ENCODE measurements at regions not wholly inside any gene's neighbourhood (a gene's known extent, or its start where the extent isn't known, plus 50 kb on each side); places are given as distances from the start of the nearest gene placed in this dataset.

DNA sequence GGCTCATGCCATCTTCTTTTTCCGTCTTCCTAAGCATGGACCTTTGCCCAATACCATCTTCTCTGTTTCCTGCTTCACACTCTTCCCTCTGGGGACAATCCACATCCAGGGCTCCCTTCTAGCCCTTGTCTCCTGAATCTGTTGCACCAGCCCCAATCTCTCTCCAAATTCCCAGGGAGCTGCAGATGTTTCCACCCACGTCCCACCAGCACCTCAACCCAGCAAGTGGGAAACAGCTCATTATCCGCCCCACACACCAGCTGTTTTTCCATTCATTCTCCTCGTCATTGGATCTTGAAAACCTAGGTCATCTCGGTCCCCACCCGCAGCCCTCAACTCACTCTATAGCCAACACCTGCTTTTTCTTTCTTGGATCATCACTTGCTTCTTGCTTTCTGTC, 185.0 kb upstream of the CDYL start:
- no peak for DNase-seq (ENCODE audit: low read depth in 2 of 2, low spot score in 1 of 2)

DNA sequence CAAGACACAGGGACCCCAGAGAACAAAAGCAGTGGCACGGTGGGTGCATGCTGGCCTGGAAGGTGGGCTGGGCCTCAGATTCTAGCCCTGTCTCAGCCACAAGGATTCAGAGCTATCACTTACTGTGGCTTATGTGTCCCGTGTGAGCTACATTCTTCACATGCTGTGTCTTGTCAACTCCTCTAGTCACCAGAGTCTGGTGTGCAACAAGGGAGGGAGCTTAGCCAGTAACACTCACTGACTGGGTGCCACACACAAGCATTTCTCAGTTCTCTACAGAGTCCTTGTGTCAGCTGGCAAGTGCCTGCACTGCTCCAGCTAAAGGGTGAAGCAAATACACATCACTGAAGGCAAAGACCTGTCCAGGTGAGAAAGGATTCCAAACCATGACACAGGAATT, 186.9 kb upstream of the CDYL start:
- DNase-seq (ENCODE audit: low read depth in 2 of 2, low spot score in 1 of 2), result no peak

DNA sequence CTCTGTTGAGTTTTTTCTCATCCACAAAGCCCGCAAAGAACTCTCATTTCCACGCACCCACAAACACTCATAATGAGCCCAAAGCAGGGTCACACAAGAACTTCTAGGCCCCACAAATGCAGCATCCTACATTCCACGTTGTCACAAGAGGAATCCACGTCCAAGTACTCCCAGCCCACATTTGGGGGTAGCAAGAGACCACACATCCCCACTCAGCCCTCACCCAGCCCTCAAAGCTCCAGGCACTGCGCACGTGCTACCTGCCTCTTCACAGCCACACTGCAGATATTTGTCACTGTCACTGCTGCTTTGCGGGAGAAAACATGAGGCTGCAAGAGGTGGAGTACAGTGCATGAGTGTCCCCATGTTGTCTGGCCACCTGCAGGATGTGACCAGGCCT, 187.6 kb upstream of the CDYL start:
- DNase-seq (ENCODE audit: low read depth in 2 of 2, low spot score in 1 of 2), result no peak

DNA sequence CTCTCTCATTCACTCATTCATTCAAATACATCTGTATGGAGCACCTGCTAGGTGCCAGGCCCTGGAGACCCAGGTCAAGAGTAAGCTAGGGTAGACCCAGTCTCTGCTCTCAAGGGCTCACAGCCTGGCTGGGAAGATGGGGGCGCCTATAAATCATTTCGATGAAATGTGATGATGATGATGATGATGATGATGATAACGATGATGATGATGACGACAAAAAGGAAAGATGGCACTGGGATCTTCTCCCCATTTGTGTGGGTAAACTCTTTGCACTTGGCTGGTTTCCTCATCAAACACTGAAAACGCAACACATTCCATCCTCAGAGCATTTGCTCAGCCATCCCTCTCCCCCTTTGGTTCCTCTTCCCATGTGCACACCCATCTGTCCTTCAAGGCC, 188.0 kb upstream of the CDYL start:
- no peak for DNase-seq (ENCODE audit: low read depth in 2 of 2, low spot score in 1 of 2)

DNA sequence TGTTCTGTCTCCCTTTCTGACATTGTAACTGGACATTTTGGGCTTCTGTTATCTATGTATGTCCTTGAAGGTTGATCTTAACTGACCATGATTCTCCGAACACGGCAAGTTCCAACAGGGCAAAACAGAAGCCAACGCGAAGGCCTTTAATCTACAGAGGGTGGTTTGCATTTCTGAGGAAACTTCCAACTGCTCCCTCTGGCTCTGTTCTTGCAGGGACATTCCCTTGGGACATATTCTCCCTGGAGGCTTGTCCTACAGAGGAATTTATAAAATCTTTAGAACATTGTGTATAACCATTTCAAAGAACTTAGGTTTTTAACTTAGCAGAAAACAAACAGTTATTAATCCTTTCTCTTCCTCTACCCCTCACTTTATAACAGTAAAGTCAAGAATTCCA, 189.0 kb upstream of the CDYL start:
- no peak for DNase-seq (ENCODE audit: low read depth in 2 of 2, low spot score in 1 of 2)

DNA sequence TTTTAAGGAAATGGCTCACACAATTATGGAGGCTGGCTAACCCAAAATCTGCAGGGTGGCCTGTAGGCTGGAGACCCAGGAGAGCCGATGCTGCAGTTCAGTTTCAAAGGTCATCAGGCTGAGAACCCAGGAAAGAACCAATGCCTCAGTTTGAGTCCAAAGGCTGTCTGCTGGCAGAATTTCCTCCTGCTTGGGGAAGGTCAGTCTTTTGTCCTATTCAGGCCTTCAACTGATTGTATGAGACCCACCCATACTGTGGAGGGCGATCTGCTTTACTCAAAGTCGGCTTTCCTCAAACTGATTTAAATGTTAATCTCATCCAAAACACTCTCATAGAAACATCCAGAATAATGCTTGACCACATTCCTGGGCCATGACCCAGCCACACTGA, 189.7 kb upstream of the CDYL start:
- no peak for DNase-seq (ENCODE audit: low read depth in 2 of 2, low spot score in 1 of 2)

DNA sequence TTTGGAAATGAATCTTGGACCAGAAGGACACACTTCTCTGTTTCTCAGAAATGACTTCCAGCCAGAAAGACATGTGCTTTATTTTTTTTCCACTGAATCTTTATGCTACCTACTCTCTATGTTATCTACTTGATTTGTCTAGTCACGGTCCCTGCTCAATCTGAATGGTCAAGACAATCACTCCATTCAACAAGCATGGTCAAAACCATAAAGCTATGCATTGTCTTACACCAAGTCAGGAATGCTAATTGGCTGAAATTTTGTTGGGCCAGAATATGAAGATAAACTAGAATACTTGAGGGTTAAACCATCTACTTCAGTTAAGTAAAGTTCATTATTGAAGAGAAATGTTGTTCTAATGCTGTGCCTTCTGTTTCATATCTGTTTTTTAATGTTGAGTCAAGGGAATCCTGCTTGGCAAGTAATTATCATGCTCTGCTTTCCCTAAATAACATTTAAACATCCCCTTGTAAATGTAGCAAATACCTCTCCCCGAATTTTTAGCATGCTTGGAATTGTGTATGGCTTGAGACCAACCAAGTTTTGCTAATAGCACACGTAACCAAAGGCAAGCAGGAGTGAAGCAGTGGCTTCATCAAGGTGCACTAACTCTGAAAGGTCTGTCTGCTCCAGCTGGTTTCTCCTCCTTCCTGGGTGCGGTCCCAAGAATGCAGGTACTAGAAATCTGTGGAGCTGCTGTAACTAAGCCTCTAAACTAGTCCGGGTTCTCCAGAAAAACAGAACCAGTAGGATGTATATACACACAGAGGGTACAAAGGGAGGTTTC, 190.3 kb upstream of the CDYL start:
- DNase-seq (ENCODE audit: low read depth in 2 of 2, low spot score in 1 of 2), result no peak

DNA sequence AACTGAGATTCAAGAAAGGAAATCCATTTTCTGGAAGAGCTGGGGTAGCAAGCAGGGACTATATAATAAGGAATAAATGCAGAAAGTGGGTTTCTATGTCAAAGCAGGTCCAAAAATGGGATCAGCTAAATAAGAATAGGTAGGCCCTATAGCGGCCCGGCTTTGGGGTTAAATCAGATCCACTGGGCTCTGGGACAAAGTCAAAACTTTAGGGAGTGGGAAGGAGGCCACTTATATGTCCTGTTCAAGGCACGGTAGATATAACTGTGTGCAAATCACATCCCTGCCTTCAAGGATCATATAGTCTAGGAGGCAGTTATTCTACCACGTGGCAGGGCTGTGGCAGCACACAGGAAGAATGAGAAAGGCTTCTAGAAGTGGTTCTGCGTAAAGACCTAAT, 191.4 kb upstream of the CDYL start:
- no peak for DNase-seq (ENCODE audit: low read depth in 2 of 2, low spot score in 1 of 2)

DNA sequence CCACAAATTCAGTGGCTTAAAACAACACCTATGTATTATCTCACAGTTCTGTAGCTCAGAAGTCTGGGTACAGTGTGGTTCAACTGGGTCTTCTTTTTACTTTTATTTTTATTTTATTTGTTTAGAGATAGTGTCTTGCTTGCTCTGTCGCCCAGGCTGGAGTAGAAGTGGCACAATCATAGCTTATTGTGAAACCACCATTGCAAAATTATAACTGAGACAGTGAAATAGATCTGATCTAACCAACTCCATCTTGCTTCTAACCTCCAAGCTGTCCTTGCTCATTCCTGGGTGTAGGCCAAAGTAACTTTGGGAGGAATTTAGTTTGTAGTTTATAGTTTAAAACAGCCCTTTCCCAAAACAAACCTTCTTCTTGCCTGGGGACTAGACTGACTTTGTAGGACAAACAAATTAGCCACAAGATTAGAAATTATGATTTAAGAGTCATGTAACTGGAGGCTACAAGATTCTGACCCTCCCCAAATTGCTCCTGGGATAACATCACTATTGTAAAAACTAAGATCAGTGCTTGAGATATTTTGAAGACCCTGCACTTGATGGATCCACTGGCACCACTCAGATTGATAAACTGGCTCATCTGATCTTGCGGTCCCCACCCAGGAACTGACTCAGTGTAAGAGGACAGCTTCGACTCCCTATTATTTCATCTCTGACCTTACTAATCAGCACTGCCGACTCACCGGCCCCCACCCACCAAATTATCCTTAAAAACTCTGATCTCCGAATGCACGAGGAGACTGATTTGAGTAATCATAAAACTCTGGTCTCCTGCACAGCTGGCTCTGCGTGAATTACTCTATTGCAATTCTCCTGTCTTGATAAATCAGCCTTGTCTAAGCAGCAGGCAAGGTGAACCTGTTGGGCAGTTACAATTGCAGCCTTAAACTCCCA, 193.4 kb upstream of the CDYL start:
- no peak for DNase-seq (ENCODE audit: low read depth in 2 of 2, low spot score in 1 of 2)

DNA sequence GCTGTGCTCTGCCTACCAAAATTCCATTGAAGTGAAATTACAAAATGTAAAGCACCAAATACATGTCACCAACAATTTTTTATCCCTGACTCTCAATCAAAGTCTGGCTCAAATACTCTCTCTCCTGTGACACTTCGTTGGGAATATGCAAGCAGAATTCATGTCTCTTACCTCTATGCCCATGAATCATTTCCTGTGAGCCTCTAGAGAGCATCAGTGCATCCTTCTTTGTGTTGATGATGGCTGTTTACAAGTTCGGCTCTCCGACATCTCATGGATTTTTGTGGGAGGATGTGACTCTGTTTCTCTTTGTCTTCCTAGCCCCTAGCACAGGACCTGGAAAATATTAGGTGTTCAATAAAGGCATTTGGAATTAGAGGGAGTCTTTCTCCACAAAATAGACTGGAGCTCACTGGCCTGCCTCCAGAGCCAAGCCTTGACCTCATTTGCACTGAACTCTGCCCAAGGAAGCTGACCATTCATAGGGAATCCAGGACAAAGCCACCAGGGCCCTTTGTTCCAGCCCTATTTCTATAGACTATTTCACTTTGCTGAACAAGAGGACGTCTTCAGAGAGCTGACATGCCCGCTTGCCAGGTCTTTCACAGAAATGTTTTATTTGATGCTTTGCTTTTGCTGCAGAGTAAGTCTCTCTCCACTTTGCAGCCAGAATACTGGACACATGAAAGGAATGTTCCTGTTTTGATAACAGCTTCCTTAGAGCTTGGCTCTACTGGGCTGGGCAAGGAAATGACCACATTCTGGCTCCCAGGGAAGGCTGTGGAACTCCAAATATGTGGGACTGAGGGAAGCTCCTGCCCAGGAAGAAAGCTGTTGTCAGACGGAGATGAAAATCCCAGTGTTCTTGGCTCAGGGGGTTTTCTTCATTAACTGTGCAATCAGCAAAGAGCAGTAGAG, 194.5 kb upstream of the CDYL start:
- no peak for DNase-seq (ENCODE audit: low read depth in 2 of 2, low spot score in 1 of 2)

DNA sequence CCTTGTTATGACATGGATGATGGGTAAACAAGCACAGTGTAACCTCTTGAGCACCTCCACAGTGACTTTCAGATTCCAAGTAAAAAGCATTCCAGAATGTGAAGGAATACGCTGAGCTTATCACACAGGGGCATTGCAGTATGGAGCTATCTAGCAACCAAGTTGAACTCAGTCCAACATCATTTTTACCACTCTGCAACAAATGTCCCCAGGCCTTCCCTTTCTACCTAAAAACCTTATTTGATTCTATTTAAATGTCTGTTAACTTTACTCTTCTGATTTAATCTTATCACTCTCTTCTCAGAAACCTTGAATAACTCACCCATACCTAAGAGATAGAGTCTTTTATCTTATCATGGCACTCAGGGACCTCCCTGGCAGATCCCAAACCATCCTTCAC, 195.8 kb upstream of the CDYL start:
- DNase-seq (ENCODE audit: low read depth in 2 of 2, low spot score in 1 of 2), result no peak

DNA sequence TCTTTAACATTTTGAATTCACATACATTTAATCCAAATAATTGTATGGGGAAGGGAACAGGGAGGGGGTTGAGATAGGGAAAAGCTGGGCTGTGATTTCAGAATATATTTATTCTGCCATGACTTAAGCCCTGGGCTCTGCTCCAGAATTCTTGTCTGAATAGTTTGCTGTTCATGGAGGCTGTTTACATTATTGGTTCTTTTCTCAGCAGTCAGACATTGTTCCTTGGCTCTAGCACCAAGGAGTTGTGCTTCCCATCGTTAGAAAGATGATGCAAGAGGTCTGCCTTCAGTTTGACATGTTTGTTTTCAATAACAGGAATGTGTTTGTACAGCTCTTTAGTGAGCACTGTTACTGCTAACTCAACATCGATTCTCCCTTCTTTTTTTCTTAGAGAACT, 198.8 kb upstream of the CDYL start:
- DNase-seq (ENCODE audit: low read depth in 2 of 2, low spot score in 1 of 2), result no peak

DNA sequence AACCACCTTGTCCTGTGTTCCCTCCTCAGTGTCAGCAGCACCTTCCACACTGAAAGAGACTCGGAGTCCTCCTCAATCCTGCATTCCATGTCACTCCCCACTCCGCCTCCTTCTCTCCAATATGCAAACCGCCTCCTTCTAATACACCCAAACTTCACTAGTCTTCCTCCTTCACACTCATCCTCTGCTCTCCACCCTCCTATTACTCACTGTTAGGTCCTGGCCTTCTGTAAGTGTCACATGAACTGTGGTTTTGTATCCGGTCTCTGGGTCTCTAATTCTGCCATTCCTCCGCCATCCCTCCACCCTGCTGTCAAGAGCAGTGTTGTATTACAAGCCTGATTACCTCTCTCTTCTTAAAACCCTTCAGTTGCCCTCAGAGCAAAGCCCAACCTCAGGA, 200.5 kb upstream of the CDYL start:
- no peak for DNase-seq (ENCODE audit: low read depth in 2 of 2, low spot score in 1 of 2)

DNA sequence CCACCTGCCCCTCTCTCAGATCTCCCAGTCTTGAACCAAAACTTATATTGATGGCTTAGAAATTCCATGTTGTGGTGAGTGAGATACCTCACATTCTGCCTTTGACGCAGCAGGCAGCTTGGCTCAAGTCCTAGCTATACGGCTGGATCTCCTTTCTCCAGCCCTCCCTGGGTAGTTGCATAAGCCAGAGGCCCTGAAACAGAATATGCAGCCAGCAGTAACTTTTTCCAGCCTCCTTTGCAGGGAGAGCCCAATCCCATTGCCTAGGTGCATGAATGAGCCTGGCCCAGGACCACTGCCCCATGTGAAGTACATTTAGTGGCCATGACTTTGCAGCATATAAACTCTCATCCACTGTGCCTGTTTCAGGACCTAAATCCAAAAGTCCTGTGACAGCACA, 202.2 kb upstream of the CDYL start:
- DNase-seq (ENCODE audit: low read depth in 2 of 2, low spot score in 1 of 2), result no peak

DNA sequence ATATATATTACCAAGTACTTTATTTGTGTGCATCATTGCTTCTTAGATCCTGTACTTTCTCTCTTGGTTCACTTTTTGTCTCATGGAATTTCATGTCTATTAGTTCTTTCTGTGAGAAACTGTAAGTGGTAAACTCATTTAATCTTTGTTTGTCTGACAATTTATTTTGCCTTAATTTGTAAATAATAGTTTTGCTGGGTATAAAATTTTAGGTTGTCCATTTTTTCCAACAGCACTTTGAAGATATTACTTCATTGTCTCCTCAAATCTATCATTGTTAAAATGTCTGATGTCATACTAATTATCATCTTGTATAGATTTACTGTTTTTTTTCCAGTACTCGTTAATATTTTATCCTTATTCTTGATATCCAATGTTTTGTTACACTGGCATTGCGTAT, 205.2 kb upstream of the CDYL start:
- no peak for DNase-seq (ENCODE audit: low read depth in 2 of 2, low spot score in 1 of 2)

DNA sequence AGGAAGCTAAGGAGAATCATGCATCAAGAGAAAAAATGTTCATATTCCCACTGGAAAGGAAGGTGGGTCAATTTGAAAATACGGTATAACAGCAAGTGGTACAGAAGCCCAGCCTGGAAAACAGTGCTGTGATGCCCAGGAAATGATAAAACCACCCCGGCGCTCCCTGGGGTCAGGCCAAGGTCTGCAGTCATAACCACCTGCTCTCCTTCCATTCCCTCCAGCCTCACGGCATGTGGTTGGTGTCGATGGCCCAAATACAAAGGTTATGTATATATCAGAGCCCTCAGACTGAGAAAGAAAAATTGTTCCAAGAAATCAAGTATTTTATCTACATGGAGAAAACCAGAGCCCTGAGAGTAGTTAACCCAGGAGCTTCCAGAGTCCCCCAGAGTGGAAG, 208.1 kb upstream of the CDYL start:
- no peak for DNase-seq (ENCODE audit: low read depth in 2 of 2, low spot score in 1 of 2)

DNA sequence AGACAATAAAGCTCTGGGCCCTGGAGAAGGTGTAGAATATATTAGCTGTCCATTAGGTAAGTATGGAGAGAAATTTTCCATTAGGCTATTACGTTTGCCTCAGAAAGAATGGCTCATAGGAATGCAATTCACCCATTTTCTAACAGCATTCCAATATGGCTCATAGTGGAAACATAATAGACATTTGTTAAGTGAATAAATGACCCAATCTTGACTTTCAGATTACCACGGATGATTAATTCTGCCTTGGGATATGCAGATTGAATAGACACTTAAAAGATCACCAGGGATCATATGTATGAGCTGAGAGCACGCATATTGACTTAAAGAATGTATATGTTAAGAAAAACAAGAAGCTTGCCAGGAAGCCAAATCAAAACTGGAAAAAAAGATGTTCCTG, 209.1 kb upstream of the CDYL start:
- no peak for DNase-seq (ENCODE audit: low read depth in 2 of 2, low spot score in 1 of 2)

DNA sequence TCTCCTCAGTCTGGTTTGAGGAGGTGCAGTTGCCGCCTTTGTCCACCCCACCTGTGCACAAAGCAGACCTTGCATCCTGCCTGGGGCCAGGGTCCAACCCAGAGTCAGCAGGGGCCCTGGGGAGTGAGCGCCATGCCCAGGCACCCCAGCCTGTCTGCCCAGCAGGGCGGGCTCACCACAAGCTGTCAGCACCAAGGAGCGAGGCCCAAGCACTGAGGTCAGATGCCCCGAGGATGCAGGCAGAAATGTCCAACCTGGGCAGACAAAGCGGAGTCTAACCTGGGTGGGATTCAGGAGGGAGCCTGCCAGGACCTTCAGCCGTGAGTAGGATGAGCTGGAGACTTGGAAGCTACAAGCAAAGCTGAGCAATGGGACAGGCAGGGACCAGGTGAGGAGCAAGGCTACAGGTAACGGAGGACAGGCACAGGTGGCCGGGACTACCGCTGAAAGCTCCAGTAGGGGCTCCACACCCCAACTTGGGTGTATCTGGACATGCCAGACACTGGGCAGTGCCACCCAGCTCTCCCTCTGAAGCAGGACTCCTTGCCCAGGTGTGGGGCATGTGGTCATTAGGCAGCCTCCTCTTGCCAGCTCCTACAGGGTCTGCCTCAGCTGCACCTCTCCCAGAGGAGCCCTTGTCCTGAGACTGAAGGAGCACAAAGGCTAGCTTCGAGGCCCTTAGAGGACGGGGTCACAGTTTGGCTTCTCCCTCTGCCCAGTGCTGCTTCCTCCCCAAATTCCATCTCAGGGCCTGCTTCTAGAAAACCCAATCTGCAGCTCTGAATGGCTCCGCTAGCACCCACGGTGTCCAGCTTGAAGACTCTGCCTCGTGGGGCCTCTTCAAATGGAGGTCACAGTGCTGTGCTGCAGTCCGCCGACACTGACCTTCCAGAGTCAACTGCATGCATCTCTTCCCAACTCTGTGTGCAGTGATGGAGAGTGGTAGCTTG, 210.6 kb upstream of the CDYL start:
- no peak for DNase-seq (ENCODE audit: low read depth in 2 of 2, low spot score in 1 of 2)

DNA sequence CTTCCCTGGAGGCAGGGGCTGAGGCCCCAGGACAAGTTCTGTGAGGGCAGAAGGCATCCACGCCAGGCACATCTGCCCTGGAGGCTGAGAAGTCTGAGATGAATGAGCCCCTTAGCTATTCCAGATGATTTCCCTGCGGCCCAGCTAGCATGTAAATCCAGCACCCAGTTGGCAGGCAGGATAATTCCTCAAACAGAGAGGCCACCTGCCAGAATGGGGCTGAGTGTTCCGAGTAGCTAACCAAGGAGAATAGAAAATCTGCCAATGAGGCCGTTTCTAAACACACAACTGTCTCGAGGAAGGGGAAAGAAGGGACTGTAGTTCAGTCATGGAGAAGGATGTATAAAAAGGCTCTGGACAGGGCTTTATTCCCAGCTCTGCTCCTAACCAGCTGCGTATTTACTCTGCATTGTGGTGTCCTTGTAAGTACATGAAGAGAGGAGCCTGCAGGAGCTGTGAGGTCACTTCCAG, 211.4 kb upstream of the CDYL start:
- DNase-seq (ENCODE audit: low read depth in 2 of 2, low spot score in 1 of 2), result no peak

DNA sequence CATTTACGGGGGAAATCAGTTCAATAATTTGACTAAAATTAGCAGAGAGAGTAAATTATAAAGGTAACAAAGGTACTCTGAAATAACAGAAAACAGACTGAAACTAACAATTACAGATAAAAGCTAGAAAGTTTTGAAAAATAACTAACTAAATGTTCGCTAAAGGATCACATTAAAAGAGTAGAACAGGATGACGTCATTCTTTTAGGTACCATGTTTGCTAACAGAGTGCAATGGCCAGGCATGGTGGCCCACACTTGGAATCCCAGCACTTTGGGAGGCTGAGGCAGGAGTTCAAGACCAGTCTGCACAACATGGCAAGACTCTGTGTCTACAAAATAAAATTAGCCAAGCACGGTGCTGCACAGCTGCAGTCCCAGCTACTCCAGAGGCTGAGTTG, 212.3 kb upstream of the CDYL start:
- DNase-seq (ENCODE audit: low read depth in 2 of 2, low spot score in 1 of 2), result no peak
